Endothelial cell (in vitro differentiated cells): ENCODE measurements at regions not wholly inside any gene's neighbourhood (a gene's known extent, or its start where the extent isn't known, plus 50 kb on each side); places are given as distances from the start of the nearest gene placed in this dataset.

Experiments used
- DNase-seq: peaks from one replicate; pipeline ENCODE4 v3.0.0; 2021; ENCODE audit warnings: low spot score
- H3K27ac Mint-ChIP-seq: one replicate; pipeline ENCODE4 v1.8.0; 2021; ENCODE audit warnings: mixed read lengths, inconsistent platforms; ENCODE audit not compliant: unreplicated experiment
- H3K27me3 Mint-ChIP-seq: one replicate; pipeline ENCODE4 v1.8.0; 2021; ENCODE audit warnings: mild to moderate bottlenecking, moderate library complexity, mixed read lengths, inconsistent platforms; ENCODE audit not compliant: unreplicated experiment
- H3K36me3 Mint-ChIP-seq: one replicate; pipeline ENCODE4 v1.8.0; 2021; ENCODE audit warnings: mild to moderate bottlenecking, low read depth, mixed read lengths, inconsistent platforms; ENCODE audit not compliant: unreplicated experiment
- H3K4me1 Mint-ChIP-seq: one replicate; pipeline ENCODE4 v1.8.0; 2021; ENCODE audit warnings: mild to moderate bottlenecking, mixed read lengths, inconsistent platforms; ENCODE audit not compliant: unreplicated experiment
- H3K4me3 Mint-ChIP-seq: one replicate; pipeline ENCODE4 v1.8.0; 2021; ENCODE audit warnings: mild to moderate bottlenecking, mixed read lengths, inconsistent platforms; ENCODE audit not compliant: unreplicated experiment
- H3K9me3 Mint-ChIP-seq: one replicate; pipeline ENCODE4 v1.8.0; 2021; ENCODE audit warnings: mixed read lengths, inconsistent platforms; ENCODE audit not compliant: unreplicated experiment
- TF ChIP-seq, protein P1 (sequence below): fragments of 200-600 bp; sonication (generic); IDR thresholded peaks from one replicate; pipeline ENCODE4 v1.5.0; 2021; ENCODE audit warnings: antibody characterized with exemption; ENCODE audit not compliant: unreplicated experiment

DNA sequence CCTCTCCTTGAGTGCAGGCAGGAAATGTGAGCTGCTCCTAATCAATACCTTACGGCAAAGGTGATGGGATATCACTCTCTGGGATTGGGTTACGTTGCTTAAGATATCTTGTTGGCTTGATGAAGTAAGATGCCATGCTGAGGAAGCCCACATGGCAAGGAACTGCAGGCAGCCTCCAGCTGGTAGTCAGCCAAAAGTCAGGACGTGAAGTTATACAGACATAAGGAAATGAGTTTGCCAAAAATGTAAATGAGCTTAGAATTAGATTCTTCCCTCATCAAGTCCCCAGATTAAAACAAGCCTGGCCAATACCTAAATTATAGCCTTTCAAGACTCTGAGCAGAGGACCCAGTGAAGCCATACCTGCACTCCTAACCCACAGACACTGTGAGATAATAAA lies 155.0 kb downstream of the QDPR start:
- peaks cover 4% of the 10 kb centered on the region for H3K36me3 Mint-ChIP-seq
- H3K4me1 Mint-ChIP-seq: no peaks in the 10 kb centered on the region
- H3K9me3 Mint-ChIP-seq: no peaks in the 10 kb centered on the region
- H3K4me3 Mint-ChIP-seq: no peak overlapping the region
- H3K27ac Mint-ChIP-seq: no peak overlapping the region
- H3K27me3 Mint-ChIP-seq: no peaks in the 10 kb centered on the region
- TF ChIP-seq, protein P1, sequence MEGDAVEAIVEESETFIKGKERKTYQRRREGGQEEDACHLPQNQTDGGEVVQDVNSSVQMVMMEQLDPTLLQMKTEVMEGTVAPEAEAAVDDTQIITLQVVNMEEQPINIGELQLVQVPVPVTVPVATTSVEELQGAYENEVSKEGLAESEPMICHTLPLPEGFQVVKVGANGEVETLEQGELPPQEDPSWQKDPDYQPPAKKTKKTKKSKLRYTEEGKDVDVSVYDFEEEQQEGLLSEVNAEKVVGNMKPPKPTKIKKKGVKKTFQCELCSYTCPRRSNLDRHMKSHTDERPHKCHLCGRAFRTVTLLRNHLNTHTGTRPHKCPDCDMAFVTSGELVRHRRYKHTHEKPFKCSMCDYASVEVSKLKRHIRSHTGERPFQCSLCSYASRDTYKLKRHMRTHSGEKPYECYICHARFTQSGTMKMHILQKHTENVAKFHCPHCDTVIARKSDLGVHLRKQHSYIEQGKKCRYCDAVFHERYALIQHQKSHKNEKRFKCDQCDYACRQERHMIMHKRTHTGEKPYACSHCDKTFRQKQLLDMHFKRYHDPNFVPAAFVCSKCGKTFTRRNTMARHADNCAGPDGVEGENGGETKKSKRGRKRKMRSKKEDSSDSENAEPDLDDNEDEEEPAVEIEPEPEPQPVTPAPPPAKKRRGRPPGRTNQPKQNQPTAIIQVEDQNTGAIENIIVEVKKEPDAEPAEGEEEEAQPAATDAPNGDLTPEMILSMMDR: no peak
- DNase-seq: no peak

DNA sequence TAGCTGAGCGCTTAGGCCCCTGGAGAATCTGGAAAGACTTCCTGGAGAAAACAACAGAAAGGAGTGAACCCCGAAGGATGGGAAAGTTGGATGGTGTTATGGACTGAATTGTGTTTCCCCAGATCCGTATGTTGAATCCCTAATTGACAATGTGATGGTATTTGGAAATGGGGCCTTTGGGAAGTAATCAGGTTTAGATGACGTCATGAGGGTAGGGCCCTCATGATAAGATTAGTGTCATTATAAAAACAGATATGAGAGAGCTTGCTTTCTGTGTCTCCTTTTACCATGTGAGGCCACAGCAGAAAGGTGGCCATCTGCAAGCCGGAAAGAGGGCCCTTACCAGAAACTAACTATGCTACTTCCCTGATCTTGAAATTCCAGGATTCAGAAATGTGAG lies 159.5 kb downstream of the QDPR start:
- Mint-ChIP-seq H3K36me3 (peaks cover 4% of the 10 kb centered on the region), H3K27ac (no peak overlapping the region), H3K4me1 (no peaks in the 10 kb centered on the region), H3K27me3 (no peaks in the 10 kb centered on the region), H3K4me3 (no peak overlapping the region), H3K9me3 (no peaks in the 10 kb centered on the region)
- TF ChIP-seq, protein P1: no peak
- no peak for DNase-seq

GRCh38 chr4:17347445-17347844 lies 164.4 kb downstream of the QDPR start:
- no peaks in the 10 kb centered on the region for H3K36me3 Mint-ChIP-seq
- TF ChIP-seq, protein P1: peak; percentile 37
- no peaks in the 10 kb centered on the region for H3K4me1 Mint-ChIP-seq
- no peak overlapping the region for H3K27ac Mint-ChIP-seq
- H3K27me3 Mint-ChIP-seq: no peaks in the 10 kb centered on the region
- no peak overlapping the region for H3K4me3 Mint-ChIP-seq
- peak; percentile 60 for DNase-seq
- H3K9me3 Mint-ChIP-seq: no peaks in the 10 kb centered on the region

- Mint-ChIP-seq H3K27ac (no peak overlapping the region), H3K36me3 (no peaks in the 10 kb centered on the region), H3K9me3 (no peaks in the 10 kb centered on the region), H3K4me1 (peaks cover 17% of the 10 kb centered on the region), H3K4me3 (no peak overlapping the region), H3K27me3 (peaks cover 1% of the 10 kb centered on the region)
- TF ChIP-seq, protein P1: no peak
- DNase-seq: no peak
Observed at GRCh38 chr4:17339376-17339775, 172.5 kb downstream of the QDPR start.

DNA sequence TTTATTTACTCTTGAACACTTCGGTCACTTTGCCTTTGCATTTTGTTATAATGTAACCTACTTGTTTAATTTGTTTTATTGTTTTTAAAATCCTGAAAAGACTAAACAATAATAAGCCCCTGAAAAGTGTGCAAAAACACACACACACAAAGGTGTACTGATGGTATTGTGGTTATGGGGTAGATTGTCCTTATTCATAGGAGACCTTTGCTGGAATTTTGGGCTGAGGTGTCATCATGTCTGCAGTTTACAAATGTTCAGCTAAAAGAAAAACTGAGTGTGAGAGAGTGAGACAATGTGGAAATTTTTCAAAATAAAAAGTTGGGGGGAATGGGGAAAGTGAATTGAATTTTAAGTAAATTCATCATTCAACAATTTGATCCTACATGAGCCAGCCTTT lies 174.9 kb downstream of the QDPR start:
- H3K36me3 Mint-ChIP-seq: no peaks in the 10 kb centered on the region
- DNase-seq: no peak
- H3K27me3 Mint-ChIP-seq: peaks cover 1% of the 10 kb centered on the region
- H3K4me3 Mint-ChIP-seq: no peak overlapping the region
- TF ChIP-seq, protein P1: no peak
- H3K27ac Mint-ChIP-seq: no peak overlapping the region
- peaks cover 17% of the 10 kb centered on the region for H3K4me1 Mint-ChIP-seq
- no peaks in the 10 kb centered on the region for H3K9me3 Mint-ChIP-seq
